NCI-H1436 treated with DMSO at 0.1 percent for 48 hours (cell line): ENCODE measurements at regions not wholly inside any gene's neighbourhood (a gene's known extent, or its start where the extent isn't known, plus 50 kb on each side); places are given as distances from the start of the nearest gene placed in this dataset.

ENCODE experiments used
- DNase-seq: peaks from one replicate; lab custom pipeline; 2025; lab: John Stamatoyannopoulos, UW

DNA sequence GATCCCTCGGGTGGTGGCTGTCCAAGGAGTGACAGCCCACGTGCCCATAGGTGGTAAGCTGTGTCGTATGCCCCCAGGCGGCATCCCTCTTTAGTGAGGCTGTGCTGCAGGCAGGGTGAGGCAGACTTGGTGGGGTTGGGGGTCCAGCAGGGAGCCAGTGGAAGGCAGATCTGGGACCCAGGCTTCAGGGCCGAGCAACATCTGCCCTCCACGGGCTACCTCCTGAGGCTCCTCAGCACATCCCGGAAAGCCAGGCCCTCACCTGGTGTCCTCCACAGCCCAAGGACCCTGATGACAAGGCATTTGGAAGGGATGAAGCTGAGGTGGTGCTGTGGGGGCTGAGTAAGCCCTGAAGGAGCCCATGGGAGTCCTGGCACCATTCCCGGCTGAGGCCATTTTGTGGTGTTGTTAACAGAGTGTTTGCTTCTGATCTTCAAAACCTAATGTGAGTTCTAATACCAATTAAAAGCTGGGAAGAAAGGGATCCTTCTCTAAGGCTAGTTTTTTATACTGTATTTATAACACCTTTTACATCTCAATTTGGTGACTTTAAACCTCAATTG lies 295.8 kb upstream of the IRX2 start:
- no peak for DNase-seq

DNA sequence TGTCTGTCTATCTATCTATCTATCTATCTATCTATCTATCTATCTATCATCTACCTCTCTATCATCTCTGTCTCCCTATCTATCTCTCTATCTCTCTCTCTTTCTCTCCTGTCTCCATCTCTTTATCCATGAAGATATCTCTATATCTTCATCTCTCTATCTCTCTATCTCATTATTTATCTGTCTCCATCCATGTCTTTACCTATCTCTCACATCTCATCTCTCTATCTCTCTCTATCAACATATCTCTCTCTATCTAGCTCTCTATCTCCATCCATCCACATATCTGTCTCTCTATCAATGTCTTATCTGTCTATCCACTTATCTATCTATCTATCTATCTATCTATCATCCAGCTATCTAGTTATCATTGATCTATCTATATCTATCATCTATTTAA lies 292.1 kb upstream of the IRX2 start:
- no peak for DNase-seq

DNA sequence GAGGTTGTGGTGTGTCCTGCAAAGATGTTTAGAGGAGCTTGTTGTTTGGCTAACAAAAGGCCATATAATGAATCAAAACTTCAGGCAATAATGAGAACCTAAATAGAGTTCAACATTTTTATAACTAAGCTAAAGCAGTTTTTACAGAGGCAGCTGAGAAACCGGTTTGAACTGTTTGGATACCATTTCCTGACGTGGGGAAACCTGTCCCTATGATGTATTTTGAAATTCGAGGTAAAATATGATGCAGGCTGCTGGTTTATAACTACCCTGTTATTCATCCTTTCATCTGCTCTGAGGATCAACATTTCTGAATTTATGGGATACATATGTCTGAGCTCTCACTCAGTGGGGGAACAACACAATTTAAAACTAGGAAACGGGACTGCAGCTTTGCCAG lies 289.5 kb upstream of the IRX2 start:
- no peak for DNase-seq

DNA sequence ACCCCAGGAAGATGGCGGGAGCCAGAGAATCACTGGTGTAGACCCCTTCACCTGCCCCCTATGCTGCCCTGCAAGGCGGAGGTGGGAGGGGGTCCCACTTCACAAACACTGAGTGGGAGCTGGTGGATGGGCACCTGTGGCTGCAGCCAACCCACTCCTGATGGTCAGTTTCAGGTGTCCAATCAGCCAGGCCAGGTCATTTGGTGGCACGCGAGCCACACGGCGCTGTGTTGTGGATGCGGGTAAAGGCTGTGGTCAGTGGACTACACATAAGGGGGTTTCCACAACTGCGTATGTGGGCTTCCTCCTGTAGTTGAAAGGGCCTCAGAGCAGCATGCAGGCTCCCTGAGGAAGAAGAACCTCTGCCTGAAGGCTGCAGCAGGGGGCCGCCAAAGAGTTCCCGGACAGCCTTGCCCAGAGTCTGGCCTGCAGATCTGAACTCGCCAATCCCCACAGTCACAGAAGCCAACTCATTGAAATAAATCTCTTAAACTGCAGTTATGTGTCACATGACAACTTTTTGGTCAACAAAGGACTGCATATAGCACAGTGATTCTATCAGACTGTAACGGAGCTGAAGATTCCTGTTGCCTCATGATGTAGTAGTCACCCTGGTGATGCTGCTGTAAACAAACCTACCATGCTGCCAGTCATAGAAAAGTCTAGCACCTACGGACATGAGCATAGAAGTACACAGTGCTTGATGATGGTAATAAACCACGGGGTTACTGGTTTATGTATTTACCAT lies 284.7 kb upstream of the IRX2 start:
- no peak for DNase-seq

DNA sequence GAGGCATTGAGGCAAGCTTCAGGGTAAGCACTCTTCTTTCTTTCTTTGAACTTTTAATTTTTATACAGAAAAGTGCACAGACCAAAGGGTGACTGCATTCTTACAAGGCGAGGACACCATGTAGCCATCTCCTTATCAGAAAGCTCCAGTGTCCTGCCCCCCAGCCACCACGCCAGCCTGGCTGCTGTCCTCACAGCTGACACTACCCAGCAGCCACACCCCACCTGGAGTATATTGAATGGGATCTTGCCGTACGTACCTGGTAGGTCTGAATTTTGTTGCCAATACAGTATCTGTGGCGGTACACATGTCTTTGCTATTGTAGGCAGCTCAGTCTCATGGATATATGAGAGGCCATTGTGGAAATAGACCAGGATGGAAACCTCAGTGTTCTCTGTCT lies 284.0 kb upstream of the IRX2 start:
- no peak for DNase-seq

DNA sequence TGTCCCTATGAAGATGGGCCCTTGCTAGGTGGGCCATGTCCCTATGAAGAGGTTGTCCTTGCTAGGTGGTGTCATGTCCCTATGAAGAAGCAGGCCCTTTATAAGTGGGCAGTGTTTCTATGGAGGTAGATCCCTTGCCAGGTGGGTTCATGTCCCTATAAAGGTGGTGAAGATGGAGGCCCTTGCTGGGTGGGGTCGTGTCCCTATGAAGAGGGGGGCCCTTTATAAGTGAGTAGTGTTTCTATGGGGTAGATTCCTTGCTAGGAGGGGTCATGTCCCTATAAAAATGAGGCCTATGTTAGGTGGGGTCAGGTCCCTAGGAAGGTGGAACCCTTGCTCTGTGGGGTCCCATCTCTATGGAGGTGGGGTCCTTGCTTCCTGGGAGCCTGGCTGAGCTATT lies 283.4 kb upstream of the IRX2 start:
- DNase-seq = no peak

DNA sequence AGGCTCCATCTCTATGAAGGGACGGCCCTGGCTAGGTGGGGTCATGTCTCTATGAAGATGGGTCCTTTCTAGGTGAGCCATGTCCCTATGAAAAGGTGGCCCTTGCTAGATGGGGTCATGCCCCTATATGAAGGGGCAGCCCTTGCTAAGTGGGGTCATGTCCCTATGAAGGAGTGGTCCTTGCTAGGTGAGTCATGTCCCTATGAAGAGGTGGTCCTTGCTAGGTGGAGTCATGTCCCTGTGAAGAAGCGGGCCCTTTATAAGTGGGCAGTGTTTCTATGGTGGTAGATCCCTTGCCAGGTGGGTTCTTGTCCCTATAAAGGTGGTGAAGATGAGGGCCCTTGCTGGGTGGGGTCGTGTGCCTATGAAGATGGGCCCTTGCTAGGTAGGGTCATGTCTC lies 283.0 kb upstream of the IRX2 start:
- DNase-seq = no peak

DNA sequence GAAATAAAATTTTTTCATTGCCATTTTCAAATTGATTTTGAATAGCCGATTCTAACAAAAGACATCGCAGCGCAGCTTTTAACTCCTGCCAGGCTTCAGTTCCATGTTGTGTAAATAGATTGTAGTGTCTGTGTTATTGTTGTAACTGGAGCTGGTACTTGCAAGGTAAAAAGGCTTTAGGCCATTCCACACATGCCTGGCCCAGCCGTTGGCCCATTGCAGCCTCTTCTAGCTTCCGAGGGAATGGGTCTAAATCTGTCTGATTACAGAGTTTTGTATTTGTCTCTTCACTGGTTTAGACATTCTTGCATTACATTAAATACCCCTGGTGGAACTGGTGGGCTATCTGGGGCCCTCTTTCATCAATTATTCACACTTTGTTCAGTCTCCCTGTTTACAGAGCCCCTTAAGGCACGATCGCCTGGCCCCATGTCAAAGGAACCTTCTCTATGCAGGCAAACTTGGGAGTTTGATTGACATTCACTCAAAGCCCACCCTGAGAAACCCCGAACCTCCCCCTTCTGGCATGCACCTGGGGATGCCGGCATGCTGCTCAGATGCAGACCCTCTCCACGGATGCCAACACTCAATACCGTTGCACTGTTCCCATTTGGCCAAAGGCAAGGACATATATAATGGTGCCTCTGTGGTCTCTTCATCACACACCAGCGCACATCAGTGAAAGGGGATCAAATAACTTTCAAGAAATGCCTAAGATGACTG lies 281.7 kb upstream of the IRX2 start:
- no peak for DNase-seq

DNA sequence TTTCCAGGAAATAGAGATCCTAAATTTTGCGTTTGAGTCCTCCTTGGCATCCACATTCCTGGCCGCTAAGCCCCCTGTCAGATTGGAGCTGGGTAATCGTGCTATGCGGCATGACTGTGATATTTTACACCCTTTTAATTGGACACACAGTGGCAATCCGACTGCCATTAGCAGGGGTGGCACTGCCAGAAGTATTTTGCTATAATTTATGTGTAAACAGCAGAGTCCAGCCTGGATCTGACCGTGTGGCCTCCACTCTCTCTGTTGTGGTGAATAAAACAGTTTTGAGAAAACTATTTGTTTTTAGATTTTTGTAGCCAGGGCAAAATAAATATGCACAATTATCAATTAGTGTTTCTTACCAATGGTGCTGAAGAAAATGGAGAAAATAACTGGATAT lies 281.0 kb upstream of the IRX2 start:
- no peak for DNase-seq

DNA sequence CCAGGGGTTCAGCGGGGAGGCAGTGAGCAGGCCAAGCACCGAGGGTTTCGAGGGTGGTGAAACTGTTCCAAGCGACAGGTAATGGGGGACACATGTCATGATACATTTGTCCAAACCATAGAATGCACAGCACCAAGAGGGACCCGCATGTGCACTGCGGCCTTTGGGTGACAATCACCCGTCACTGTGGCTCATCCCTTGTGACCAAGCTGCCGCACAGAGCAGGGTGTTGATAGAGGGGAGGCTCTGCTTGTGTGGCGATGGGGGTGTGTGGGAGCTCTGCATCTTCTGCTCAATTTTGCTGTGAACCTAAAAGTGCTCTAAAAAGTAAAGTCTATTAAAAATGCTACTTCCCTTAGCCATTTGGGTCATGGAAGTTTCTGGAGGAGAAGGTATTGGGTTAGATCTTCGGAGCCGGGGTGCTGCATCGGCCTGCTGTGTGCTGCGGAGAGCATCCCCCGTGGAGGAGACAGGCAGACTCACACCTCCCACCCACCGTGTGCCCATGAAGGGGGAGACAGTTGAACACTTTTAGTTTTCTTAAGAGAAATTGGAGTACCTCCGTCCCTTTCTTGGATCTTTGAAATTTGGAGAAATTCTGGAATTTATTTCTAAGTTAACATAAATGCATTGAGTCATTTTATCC lies 280.4 kb upstream of the IRX2 start:
- no peak for DNase-seq

DNA sequence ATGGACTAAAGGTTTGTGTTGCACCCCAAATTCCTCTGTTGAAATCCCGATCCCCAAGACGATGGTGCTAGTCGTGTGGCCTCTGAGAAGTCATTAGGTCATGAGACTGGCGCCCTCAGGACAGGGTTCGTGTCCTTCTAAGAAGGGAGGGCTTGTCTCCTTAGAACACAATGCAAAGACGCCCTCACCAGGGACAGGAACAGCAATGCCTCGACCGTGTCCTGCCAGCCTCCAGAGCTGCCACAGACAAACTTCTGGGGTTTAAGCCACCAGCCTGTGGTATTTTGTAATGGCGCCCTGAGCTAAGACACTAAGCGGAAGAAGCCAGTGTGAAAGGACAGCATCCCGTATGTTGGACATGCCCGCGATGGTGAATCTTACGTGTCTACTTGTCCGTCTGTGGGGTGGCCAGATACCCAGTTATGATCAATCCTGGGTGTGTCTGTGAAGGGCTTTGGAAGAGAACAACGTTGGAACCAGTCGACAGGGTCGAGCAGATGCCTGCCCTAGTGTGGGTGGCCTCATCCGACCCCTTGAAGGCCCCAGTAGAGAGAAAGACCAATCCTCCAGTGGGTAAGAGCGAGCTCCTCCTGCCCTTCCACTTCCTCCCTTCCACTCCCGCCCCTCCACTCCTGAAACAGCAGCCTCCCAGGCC lies 279.2 kb upstream of the IRX2 start:
- no peak for DNase-seq

DNA sequence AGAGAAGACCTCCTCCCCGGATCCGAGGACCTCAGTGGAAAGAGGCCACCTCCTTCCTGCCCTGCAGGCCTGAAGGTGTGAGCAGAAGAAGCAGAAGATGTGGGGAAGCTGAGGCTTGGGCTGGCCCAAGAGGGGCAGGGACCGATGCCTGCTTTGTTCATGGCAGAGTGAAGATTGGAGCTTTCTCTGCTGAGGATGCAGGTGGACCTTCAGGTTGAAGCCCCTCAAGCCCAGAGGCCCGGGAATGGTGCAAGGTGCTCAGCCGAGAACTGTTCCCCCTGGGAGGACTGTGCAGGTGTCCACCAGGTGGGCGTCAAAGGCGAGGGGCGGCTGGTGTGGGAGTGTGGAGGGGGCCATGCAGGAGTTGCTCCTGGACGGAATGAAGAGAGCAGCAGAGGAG lies 277.9 kb upstream of the IRX2 start:
- no peak for DNase-seq

DNA sequence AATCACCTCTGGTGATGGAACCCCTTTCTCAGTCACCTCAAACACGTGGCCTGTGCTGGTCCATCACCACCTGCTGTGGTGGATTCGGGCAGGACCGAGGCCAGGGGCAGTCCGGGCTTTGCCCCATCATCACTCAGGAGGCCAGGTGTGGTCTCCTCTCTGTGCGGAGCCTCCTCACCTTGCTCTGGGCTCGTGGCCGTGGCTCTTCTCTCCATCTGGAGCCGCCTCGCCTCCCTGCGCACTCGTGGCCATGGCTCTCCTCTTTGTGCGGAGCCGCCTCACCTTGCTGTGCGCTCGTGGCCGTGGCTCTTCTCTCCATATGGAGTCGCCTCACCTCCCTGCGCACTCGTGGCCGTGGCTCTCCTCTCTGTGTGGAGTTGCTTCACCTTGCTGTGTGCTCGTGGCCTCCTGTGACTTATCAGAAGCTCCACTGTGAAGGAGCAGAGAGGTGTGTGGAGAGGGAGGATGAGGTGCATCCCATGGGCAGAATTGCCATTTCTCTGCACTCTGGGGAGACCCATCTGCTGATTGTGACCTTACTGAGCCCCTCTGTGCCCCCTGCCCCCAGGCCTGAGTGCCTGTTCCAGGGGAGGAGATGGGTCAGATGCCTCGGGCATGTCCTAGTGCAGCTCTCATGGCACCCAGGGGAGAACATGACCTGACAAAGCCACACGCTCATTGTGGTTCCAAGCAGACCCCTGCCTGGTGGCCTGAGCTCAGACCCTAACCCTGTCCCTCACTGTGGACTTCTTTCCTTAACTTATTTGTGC lies 276.6 kb upstream of the IRX2 start:
- no peak for DNase-seq

DNA sequence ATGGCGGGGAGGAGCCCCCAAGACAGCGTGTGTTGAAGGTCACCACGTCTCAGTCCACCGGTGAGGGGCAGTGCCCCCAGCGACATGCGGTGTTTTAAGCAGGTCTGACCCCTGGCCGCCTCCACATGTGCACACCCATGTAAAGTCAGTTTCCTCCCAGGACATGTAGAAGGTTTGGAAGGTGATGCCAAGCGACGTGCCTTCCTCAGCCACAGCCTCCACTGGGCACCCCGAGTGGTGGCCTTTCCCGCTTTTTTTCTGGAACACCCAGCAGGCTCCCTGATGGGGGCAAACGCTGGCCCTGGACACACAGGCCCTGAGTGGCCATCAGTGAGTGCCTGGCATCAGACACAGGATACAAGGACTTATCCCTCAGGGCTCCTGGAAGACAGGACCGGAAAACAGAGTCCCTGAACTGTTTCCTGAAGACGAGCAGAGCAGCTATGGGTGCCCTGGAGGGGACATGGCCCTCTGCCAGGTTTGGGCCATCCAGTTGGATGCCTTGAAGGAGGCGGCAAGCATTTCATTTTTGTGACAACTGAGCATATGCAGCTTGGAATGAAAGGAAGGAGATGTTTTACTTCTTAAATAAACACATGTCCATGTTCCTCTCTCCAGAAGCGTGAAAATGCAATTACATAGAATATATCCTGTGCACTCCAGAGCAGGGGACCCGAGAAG lies 275.8 kb upstream of the IRX2 start:
- DNase-seq = no peak

DNA sequence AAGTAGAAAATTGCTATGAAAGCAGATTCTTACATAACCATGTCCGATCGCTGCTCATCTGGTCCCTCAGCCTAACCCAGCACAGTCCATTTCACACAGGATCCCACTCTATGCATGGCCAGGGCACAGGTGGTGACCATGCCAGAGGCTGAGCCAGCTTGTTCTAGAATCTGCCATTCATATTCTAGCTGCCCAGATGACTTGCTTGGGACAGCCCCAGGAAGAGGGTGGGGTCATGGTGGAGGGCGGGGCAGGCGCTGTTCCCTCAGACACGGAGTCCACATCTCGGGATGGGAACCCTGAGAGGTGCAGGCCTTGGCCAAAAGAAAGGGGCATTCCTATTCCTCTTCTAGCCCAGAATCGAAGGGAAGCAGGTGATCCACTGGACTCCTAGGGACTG lies 275.2 kb upstream of the IRX2 start:
- no peak for DNase-seq

DNA sequence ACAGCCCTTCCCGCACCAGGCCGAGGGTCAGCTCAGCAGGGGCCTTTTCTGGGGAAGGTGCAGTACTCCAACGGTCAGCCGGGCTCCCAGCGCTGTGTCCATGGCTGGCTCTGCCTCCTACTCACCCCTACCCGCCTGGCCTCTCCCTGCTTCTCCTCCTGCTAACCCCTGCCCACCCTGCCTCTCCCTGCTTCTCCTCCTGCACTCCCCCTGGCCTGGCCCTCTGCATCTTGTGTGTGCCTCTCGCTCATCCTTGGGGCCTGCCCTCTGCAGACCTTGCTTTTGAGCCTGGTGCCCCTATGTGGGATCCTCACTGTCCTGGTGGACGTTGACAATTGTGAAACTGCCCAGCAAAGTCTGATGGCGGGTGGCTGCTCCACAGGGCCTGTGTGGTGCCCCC lies 274.6 kb upstream of the IRX2 start:
- no peak for DNase-seq

DNA sequence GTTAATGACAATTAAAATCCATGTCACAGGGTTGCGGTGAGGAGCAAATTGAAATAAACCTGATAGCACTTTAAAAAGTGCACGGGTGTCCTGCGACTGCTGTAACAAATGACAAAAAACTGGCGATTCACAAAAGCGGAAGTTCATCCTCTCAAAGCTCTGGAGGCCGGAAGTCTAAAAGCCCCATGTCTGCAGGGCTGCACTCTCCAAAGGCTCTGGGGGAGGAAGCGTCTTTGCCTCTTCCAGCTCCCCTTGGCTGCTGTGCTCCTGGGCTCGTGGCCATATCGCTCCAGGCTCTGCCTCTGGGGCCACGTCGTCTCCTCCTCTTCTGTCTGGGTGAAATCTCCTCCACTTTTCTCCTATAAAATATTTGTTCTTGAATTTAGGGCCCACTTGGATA lies 273.9 kb upstream of the IRX2 start:
- DNase-seq = no peak

DNA sequence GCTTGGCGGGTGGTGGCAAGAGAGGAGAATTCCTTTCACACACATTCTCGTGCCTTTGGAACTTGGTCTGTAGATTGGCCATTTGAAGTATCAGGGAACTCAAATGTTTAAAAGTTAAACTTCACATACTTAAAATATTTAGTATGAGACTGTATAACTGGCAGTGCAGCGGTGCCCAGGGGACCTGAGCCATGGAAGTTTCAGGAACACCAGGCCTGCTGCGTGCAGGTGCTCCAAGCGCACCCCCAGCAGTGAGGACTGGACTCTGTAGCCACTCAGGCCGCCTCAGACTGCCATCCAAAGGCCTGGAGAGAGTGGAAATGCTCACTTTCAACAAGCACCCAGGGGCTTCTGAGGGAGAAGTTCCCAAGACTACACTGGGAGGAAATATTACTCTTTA lies 273.5 kb upstream of the IRX2 start:
- no peak for DNase-seq

DNA sequence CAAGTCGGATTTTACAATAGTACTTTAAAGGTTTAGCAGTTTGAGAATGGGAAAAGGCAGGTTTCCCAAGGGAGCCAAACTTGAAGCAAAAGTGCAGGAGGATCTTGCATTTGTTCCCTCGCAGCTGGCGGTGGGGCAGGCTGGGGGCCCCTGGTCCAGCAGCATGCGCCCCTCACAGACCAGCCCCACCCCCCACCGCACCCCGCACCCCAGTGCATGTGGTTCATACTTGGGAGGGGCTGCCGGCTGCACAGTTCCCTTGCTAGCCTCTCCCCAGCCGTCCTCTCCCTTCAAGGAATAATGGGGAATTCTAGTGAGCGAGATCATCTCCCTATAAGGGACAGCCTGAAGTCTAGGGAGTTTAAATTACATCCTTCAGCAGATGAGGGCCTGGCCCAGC lies 273.1 kb upstream of the IRX2 start:
- no peak for DNase-seq

DNA sequence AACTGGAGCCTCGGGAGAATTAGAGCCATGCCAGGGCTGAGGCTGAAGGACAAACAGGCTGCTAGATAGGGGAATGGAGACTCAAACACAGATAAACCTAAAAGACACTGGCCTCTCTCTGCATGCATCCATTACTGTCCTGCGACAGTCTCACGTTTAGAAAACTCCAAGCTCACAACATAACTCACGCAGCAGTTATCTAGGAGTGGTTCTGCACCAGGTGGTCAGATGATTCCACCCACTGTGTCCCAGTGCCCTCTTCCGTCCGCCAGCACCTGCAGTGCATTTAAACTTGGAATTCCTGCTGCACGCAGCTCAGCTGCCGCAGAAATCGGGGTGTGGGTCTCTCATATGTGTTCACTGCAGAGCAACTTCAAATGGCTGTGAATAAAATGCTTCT lies 272.6 kb upstream of the IRX2 start:
- no peak for DNase-seq

DNA sequence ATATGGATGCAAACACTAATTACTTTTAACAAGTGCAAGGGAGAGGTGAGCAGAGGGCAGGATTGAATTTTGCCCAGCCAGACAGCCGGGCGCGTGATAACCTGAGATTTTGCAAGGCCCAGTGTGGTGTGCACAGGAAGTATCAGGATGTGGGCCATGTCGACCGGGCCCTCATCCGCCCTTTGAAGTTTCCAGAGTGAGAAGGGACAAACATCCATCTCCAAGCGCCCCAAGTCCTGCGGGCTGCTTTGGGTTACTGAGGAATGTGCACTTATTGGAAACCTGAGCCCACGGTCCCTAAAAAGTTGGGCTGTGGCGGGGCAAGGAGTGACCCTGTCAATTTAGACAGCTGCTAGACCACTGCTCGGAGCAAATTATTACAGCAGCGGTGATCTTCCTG lies 272.2 kb upstream of the IRX2 start:
- DNase-seq = no peak
